Posterior cingulate gyrus (tissue), 11 donors: ENCODE measurements at regions not wholly inside any gene's neighbourhood (a gene's known extent, or its start where the extent isn't known, plus 50 kb on each side); places are given as distances from the start of the nearest gene placed in this dataset.
"Not testable (repeated sequence)": the region's sequence is repeated elsewhere in the genome, so short reads cannot be mapped to it uniquely, and the experiment has no call there.

Source experiments
- DNase-seq, 10 donors: peaks; one replicate each; pipeline versions ENCODE4 v3.0.0 to v3.0.0-alpha.2; 2020 to 2021; ENCODE audit warnings: mixed read lengths in 3 of 10
- intact Hi-C: fragments of 100-400 bp; cut with DNase I; formaldehyde crosslinking; loops from one replicate; pipeline ENCODE4 v1.15.1; 2023

- DNase-seq, result no peak
- intact Hi-C loops, result no loop called here
Measured at GRCh38 chr2:60358476-60358875, 195.0 kb downstream of the BCL11A start.

GRCh38 chr2:60357996-60358395 is 195.5 kb downstream of the BCL11A start:
- DNase-seq, result no peak
- intact Hi-C loops, result no loop called here

DNA sequence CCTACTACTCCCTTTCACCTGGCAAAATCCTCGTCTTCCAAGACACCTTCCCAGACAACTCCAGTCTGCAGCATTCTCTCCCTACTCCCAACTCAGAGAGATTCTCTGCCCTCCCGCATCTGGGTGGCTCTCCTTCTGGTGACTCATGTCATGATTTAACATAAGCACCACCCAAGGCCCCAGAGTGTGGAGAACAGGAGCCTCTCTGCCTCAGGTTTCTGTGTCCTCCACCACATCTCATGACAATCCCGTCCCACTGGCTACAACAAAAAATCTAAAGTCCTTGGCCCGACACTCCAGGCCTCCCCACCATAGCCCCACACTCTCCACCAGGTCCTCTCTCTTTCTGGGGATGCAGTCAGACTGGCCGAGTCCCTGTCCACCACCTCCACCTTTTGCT is 197.1 kb downstream of the BCL11A start:
- intact Hi-C loops, result no loop called here
- no peak for DNase-seq

DNA sequence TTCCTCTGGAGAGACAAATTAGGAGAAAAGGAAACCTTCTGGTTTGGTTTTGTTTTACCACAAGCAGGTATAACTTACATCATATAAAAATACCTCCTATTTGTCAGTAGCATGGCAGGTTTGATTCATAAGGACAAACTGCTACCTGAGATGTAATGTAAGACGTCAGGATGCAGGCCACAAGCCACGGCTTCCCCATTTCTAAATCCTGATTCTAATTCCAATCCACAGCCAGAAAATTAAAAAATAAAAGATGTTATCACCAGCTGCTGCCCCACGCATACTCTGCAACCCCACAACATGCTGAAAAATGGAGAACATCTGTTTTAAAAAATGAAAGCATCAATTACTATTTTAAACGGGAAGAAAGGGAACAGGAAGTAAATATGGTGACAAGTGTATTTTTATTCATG is 197.6 kb downstream of the BCL11A start:
- intact Hi-C loops, result no loop called here
- no peak for DNase-seq

DNA sequence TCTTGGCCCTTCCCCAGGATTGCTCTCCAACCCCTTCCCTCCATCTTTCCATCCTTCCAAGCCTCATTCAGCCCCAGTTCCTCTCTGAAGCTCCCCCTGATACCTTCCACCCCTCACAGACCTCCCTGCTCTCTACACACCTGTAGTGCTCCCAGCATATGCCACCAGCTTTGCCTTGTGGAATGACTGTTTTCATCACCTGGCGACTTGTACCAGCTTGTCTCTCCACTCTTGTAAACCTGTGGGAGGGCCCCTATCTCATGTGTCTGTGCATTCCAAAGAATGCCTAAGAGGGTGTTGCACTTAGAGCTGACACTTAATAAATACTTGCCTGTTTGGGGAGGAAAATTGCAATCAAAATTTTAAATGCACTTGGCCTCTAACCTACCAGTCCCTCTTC is 198.7 kb downstream of the BCL11A start:
- intact Hi-C loops, result no loop called here
- no peak for DNase-seq

DNA sequence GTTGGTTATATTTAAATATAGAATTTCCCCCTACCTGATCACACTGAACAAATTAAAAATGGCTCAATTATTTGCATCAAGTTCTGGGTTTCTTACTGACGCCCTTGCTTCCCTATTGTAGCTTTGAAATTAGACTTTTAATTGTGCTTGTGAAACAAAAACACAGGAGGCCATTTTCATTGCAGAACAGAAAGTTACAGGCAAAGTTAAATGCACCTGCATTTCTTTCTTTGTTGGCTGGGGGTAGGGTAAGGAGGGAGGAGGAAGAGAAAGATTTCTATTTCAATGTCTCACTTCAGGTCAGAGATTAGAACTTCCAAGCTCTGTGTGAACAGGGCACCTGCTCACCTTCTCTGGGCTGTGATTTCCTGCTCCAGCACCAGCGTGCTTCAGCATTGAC is 199.6 kb downstream of the BCL11A start:
- DNase-seq, result no peak
- intact Hi-C loops, result no loop called here

DNA sequence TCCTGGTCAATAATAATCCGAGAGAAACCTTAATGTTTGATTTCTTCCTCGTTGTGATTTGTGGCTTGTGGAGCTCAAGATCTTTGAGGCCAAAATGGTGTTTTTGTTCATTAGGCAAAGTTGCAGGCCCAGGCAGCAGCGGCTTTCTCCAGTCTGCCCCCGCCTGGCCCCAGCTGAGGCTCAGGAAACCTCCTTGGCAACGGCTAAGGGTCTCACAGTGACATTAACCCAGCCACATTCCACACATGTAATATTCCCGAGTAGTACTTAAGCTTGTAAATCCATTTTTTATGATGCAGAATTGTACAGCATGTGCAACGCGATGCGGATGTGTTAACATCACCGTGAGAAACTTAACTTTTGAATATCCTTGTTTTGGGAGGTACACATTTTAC is 200.1 kb downstream of the BCL11A start:
- DNase-seq, result no peak
- intact Hi-C loops, result no loop called here

- intact Hi-C loops, result no loop called here
- no peak for DNase-seq
Measured at GRCh38 chr2:60352491-60353405, 200.7 kb downstream of the BCL11A start.

DNA sequence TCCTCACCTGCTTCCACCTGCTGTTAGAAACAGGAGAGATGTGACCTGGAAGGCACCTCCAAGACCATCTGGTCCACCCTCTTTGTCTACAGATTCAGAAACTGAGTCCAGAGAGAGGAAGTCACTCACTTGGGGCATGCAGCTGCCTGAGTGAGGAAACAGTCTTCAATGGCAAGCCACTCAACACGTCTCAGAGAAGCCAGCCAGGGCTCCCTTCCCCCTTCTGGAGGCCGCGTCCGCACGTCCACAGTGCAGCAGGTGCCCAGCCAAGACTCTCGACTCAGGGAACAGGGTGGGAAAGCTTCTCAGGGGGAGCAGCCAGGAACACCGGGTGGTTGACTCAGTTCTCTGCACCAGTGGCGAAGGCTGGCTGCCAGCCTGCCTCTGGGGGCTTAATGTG is 201.7 kb downstream of the BCL11A start:
- intact Hi-C loops, result no loop called here
- DNase-seq, result no peak

GRCh38 chr2:60351321-60351720 is 202.1 kb downstream of the BCL11A start:
- intact Hi-C loops, result no loop called here
- DNase-seq, result no peak

DNA sequence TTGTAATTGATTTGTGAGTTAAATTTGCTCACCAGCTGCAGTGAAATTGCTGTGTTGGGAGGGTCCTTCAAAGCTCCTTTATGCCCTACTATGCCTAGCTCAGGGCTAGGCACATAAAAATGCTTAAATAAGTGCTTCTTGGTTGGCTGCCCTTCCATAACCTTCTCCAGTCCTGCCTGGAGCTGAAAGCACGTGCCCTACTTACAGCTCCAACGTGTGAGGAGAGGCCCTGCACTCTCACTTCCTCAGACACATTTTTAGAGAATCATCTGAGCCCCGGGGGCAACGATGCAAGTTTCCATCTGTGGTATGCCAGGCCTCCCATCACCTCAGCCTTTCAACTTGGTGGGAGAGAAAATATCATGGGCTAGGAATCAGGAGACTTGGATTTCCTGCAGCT is 202.7 kb downstream of the BCL11A start:
- DNase-seq, result no peak
- intact Hi-C loops, result no loop called here

DNA sequence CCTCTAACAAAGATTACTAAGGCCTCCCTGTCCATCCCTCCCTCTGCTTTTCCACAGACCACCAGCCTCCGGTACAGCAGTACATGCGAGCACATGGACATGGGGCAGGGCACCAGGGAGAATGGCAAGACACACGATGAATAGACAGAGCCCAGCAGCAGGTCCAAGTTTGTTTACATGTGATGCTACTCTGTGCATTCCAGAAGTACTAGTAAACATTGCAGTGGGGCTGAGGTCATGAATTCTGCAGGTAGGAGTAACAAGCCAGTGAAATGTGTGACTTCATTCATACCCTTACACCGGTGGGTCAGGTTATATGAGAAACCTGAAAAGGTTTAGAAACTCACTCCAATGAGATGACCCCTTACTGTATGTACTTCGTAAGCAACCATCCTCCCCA is 205.7 kb downstream of the BCL11A start:
- no peak for DNase-seq
- intact Hi-C loops, result no loop called here

DNA sequence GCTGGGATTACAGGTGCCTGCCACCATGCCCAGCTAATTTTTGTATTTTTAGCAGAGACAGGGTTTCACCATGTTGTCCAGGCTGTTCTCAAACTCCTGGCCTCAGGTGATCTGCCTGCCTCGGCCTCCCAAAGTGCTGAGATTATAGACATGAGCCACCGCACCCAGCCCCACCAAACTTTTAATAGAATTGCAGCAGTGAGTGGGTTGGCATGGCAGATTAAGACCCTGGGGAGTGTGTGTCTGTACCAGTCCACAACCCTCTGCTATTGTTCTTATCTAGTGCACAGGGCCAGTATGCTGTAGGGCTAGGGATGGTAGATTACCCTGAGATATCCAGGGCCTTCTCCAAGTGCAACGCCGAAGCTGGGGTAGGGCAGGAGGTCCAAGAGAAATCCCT is 211.0 kb downstream of the BCL11A start:
- intact Hi-C loops, DNase-seq: not testable (repeated sequence)

DNA sequence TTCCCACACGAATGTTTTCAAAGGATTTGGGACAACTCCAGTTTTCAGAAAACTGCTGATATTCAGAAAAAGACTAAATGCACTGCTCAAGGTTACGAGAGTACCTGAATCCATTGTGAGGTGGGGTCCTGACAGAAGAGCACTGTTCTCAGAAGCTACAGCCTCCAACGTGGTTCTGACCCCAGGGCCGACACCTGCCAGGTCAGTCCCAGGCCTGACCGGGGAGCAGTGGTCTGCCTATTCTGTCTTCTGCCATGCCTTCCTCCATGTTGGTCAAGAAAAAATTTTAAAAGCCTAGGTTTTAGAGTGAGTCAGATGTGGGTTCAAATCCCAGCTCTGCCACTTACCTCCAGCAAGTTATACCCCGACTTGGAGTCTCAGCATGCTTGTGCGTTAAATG is 212.3 kb downstream of the BCL11A start:
- DNase-seq, result no peak
- intact Hi-C loops, result no loop called here

- no peak for DNase-seq
- intact Hi-C loops, result no loop called here
Measured at GRCh38 chr2:60339286-60339685, 214.2 kb downstream of the BCL11A start.

- no peak for DNase-seq
- intact Hi-C loops, result no loop called here
Measured at GRCh38 chr2:60337142-60337497, 216.3 kb downstream of the BCL11A start.

GRCh38 chr2:60336442-60337141 is 216.9 kb downstream of the BCL11A start:
- intact Hi-C loops, result no loop called here
- DNase-seq, result no peak

GRCh38 chr2:60335533-60336237 is 217.8 kb downstream of the BCL11A start:
- intact Hi-C loops, result no loop called here
- DNase-seq, result peak in 3 of 10 donors; percentile 16 to 63 (median 27)

GRCh38 chr2:60334610-60335009 is 218.8 kb downstream of the BCL11A start:
- DNase-seq, result no peak
- intact Hi-C loops, result no loop called here

DNA sequence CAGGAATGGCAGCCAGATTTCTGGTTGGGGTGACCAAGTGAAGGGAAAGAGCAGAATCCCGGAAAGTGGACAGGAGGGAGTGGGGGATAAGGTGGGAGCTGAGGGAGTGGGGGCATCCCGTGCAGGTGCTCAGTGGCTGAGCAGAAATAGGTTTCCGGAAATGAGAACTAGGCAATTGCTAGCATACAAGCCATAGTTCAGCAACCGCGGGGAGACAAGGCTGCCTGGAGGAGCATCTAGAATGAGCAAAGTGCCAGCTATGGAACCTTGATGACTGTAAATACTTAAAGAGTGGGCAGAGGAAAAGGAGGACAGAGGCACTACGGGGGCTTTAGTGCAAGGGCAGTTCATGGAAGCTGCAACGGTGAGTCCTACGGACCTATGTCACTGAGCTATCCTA is 220.2 kb downstream of the BCL11A start:
- no peak for DNase-seq
- intact Hi-C loops, result no loop called here

- no peak for DNase-seq
- intact Hi-C loops, result no loop called here
Measured at GRCh38 chr2:60331115-60331809, 222.2 kb downstream of the BCL11A start.
